ENCODE measurements at regions not wholly inside any gene's neighbourhood (a gene's known extent, or its start where the extent isn't known, plus 50 kb on each side); places are given as distances from the start of the nearest gene placed in this dataset.
"Not testable (repeated sequence)": the region's sequence is repeated elsewhere in the genome, so short reads cannot be mapped to it uniquely, and the experiment has no call there.

GRCh38 chrX:143270317-143270716, 244.6 kb downstream of the SPANXN4 start:
- Mint-ChIP-seq H3K36me3 (ENCODE audit: low read depth, unreplicated experiment) (peaks cover 2% of the 10 kb centered on the region), H3K9me3 (ENCODE audit: unreplicated experiment) (peaks cover 1% of the 10 kb centered on the region), H3K4me3 (ENCODE audit: unreplicated experiment) (no peak overlapping the region), H3K27me3 (ENCODE audit: low read depth, unreplicated experiment) (no peaks in the 10 kb centered on the region), H3K27ac (ENCODE audit: unreplicated experiment) (no peak overlapping the region), H3K4me1 (ENCODE audit: low read depth, unreplicated experiment) (peaks cover 2% of the 10 kb centered on the region)
- no peaks in the 10 kb centered on the region for H3K36me3 ChIP-seq (ENCODE audit: insufficient read depth, low read length)
- no peak overlapping the region for H2AFZ ChIP-seq (ENCODE audit: low read depth, low read length)
- no peaks in the 10 kb centered on the region for H4K20me1 ChIP-seq (ENCODE audit: insufficient read depth, low read length)
- H3K79me2 ChIP-seq (ENCODE audit: insufficient read depth, low read length), result no peaks in the 10 kb centered on the region
- H3K9ac ChIP-seq (ENCODE audit: low read length), result no peak overlapping the region
- no peak for DNase-seq (ENCODE audit: low read depth)
- H3K4me2 ChIP-seq (ENCODE audit: low read length), result no peak overlapping the region
- no peak overlapping the region for H3K27ac ChIP-seq (ENCODE audit: low read depth, low read length)
- no peaks in the 10 kb centered on the region for H3K9me3 ChIP-seq (ENCODE audit: insufficient read depth, low read depth, low read length)
- H3K4me1 ChIP-seq (ENCODE audit: insufficient read depth, low read length), result no peaks in the 10 kb centered on the region
- H3K27me3 ChIP-seq (ENCODE audit: insufficient read depth, low read length), result no peaks in the 10 kb centered on the region
- no peak for FAIRE-seq
- H3K4me3 ChIP-seq (ENCODE audit: insufficient read depth, low read depth, low read length), result no peak overlapping the region
- no peak for TF ChIP-seq EZH2 (IDR thresholded peaks at IDR 0.05; ENCODE audit: insufficient read depth, low read length)
- TF ChIP-seq CTCF (IDR thresholded peaks at IDR 0.05; ENCODE audit: insufficient read depth, low read depth, low read length), result no peak

DNA sequence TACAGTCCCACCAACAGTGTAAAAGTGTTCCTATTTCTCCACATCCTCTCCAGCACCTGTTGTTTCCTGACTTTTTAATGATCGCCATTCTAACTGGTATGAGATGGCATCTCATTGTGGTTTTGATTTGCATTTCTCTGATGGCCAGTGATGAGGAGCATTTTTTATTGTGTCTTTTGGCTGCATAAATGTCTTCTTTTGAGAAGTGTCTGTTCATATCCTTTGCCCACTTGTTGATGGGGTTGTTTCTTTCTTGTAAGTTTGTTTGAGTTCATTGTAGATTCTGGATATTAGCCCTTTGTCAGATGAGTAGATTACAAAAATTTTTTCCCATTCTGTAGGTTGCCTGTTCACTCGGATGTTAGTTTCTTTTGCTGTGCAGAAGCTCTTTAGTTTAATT, 218.9 kb downstream of the SPANXN4 start:
- not testable (repeated sequence) for H3K27ac Mint-ChIP-seq (ENCODE audit: unreplicated experiment); H3K4me1 Mint-ChIP-seq (ENCODE audit: low read depth, unreplicated experiment); H3K27ac ChIP-seq (ENCODE audit: low read depth, low read length); H3K36me3 ChIP-seq (ENCODE audit: insufficient read depth, low read length); H3K4me3 Mint-ChIP-seq (ENCODE audit: unreplicated experiment); H3K27me3 Mint-ChIP-seq (ENCODE audit: low read depth, unreplicated experiment); H3K9ac ChIP-seq (ENCODE audit: low read length); H3K9me3 ChIP-seq (ENCODE audit: insufficient read depth, low read depth, low read length); H3K4me1 ChIP-seq (ENCODE audit: insufficient read depth, low read length); H3K4me3 ChIP-seq (ENCODE audit: insufficient read depth, low read depth, low read length); H3K79me2 ChIP-seq (ENCODE audit: insufficient read depth, low read length); FAIRE-seq; DNase-seq (ENCODE audit: low read depth); H2AFZ ChIP-seq (ENCODE audit: low read depth, low read length); H3K27me3 ChIP-seq (ENCODE audit: insufficient read depth, low read length); H3K4me2 ChIP-seq (ENCODE audit: low read length); H3K9me3 Mint-ChIP-seq (ENCODE audit: unreplicated experiment); H4K20me1 ChIP-seq (ENCODE audit: insufficient read depth, low read length); H3K36me3 Mint-ChIP-seq (ENCODE audit: low read depth, unreplicated experiment)

- no peak for TF ChIP-seq CTCF (IDR thresholded peaks at IDR 0.05; ENCODE audit: insufficient read depth, low read depth, low read length)
- TF ChIP-seq EZH2 (IDR thresholded peaks at IDR 0.05; ENCODE audit: insufficient read depth, low read length), result no peak
- Histone ChIP-seq H3K9ac (ENCODE audit: low read length) (no peak overlapping the region), H2AFZ (ENCODE audit: low read depth, low read length) (no peak overlapping the region), H3K36me3 (ENCODE audit: insufficient read depth, low read length) (no peaks in the 10 kb centered on the region), H3K4me1 (ENCODE audit: insufficient read depth, low read length) (no peaks in the 10 kb centered on the region), H3K79me2 (ENCODE audit: insufficient read depth, low read length) (no peaks in the 10 kb centered on the region), H3K27me3 (ENCODE audit: insufficient read depth, low read length) (no peaks in the 10 kb centered on the region), H3K4me3 (ENCODE audit: insufficient read depth, low read depth, low read length) (no peak overlapping the region), H3K9me3 (ENCODE audit: insufficient read depth, low read depth, low read length) (no peaks in the 10 kb centered on the region), H3K4me2 (ENCODE audit: low read length) (no peak overlapping the region), H4K20me1 (ENCODE audit: insufficient read depth, low read length) (no peaks in the 10 kb centered on the region), H3K27ac (ENCODE audit: low read depth, low read length) (no peak overlapping the region)
- Mint-ChIP-seq H3K27me3 (ENCODE audit: low read depth, unreplicated experiment) (no peaks in the 10 kb centered on the region), H3K36me3 (ENCODE audit: low read depth, unreplicated experiment) (no peaks in the 10 kb centered on the region), H3K4me1 (ENCODE audit: low read depth, unreplicated experiment) (no peaks in the 10 kb centered on the region), H3K4me3 (ENCODE audit: unreplicated experiment) (no peak overlapping the region), H3K27ac (ENCODE audit: unreplicated experiment) (no peak overlapping the region), H3K9me3 (ENCODE audit: unreplicated experiment) (no peaks in the 10 kb centered on the region)
- FAIRE-seq (no peak), DNase-seq (ENCODE audit: low read depth) (no peak)
Measured at GRCh38 chrX:143240658-143241057, 214.9 kb downstream of the SPANXN4 start.
